Liver (tissue), 8 donors: ENCODE measurements at regions not wholly inside any gene's neighbourhood (a gene's known extent, or its start where the extent isn't known, plus 50 kb on each side); places are given as distances from the start of the nearest gene placed in this dataset.

ENCODE experiments used
- DNase-seq: peaks from one replicate; pipeline ENCODE4 v3.0.0-alpha.2; 2017; ENCODE audit warnings: low spot score
- H3K27ac ChIP-seq, 2 donors: one replicate each; pipeline ENCODE4 v1.7.0; 2013; ENCODE audit warnings: inconsistent platforms in 2 of 2, low read length in 2 of 2, control low read depth in 1 of 2, low read depth in 1 of 2, mild to moderate bottlenecking in 1 of 2
- H3K27me3 ChIP-seq, 4 donors: one replicate each; pipeline versions ENCODE4 v1.6.1 to v1.7.0; 2013; ENCODE audit warnings: low read length in 3 of 4, inconsistent platforms in 1 of 4, mild to moderate bottlenecking in 1 of 4, moderate library complexity in 1 of 4; ENCODE audit not compliant: control insufficient read depth in 4 of 4, insufficient read depth in 4 of 4
- H3K36me3 ChIP-seq, 4 donors: one replicate each; pipeline versions ENCODE4 v1.6.1 to v1.7.0; 2013; ENCODE audit warnings: low read length in 3 of 4, mild to moderate bottlenecking in 3 of 4, low read depth in 1 of 4, moderate library complexity in 1 of 4; ENCODE audit not compliant: control insufficient read depth in 4 of 4, insufficient read depth in 3 of 4
- H3K4me1 ChIP-seq, 4 donors: one replicate each; pipeline versions ENCODE4 v1.6.1 to v1.7.0; 2013; ENCODE audit warnings: low read length in 3 of 4, mild to moderate bottlenecking in 3 of 4, moderate library complexity in 1 of 4; ENCODE audit not compliant: control insufficient read depth in 4 of 4, insufficient read depth in 4 of 4
- H3K4me3 ChIP-seq, 3 donors: one replicate each; pipeline versions ENCODE4 v1.6.1 to v1.7.0; 2013; ENCODE audit warnings: low read length in 3 of 3, control low read depth in 1 of 3, low read depth in 1 of 3, mild to moderate bottlenecking in 1 of 3
- H3K9ac ChIP-seq, 2 donors: one replicate each; pipeline ENCODE4 v1.7.0; 2013; ENCODE audit warnings: low read length in 2 of 2, mild to moderate bottlenecking in 2 of 2, moderate library complexity in 2 of 2, control low read depth in 1 of 2, low read depth in 1 of 2
- H3K9me3 ChIP-seq, 4 donors: one replicate each; pipeline versions ENCODE4 v1.6.1 to v1.7.0; 2013; ENCODE audit warnings: low read length in 3 of 4; ENCODE audit not compliant: control insufficient read depth in 4 of 4
- ATF3 ChIP-seq: IDR thresholded peaks from 2 replicates; pipeline ENCODE4 v1.6.1; 2016; ENCODE audit warnings: antibody characterized with exemption
- EGR1 ChIP-seq, 2 donors: IDR thresholded peaks; 2 replicates each; pipeline ENCODE4 v1.6.1; 2016 to 2018; ENCODE audit warnings: antibody characterized with exemption in 2 of 2, low read depth in 2 of 2
- FOXA1 ChIP-seq: IDR thresholded peaks from 2 replicates; pipeline ENCODE4 v1.6.1; 2016; ENCODE audit warnings: antibody characterized with exemption
- FOXA2 ChIP-seq: IDR thresholded peaks from 2 replicates; pipeline ENCODE4 v1.6.1; 2016; ENCODE audit warnings: antibody characterized with exemption
- GABPA ChIP-seq, 2 donors: IDR thresholded peaks in 1 of 2; conservative IDR thresholded peaks in 1 of 2; 2 replicates each; pipeline ENCODE4 v1.6.1; 2016; ENCODE audit warnings: antibody characterized with exemption in 2 of 2, mild to moderate bottlenecking in 1 of 2, moderate library complexity in 1 of 2
- HNF4A ChIP-seq, 2 donors: conservative IDR thresholded peaks; 2 replicates each; pipeline ENCODE4 v1.6.1; 2016; ENCODE audit warnings: antibody characterized with exemption in 2 of 2, mild to moderate bottlenecking in 2 of 2
- HNF4G ChIP-seq: IDR thresholded peaks from 2 replicates; pipeline ENCODE4 v1.6.1; 2016; ENCODE audit warnings: antibody characterized with exemption
- JUND ChIP-seq, 2 donors: IDR thresholded peaks; 2 replicates each; pipeline ENCODE4 v1.6.1; 2016; ENCODE audit warnings: antibody characterized with exemption in 2 of 2
- NR2F2 ChIP-seq: IDR thresholded peaks from 2 replicates; pipeline ENCODE4 v1.6.1; 2016; ENCODE audit warnings: antibody characterized with exemption
- RAD21 ChIP-seq, 2 donors: IDR thresholded peaks; 2 replicates each; pipeline ENCODE4 v1.6.1; 2016; ENCODE audit warnings: antibody characterized with exemption in 2 of 2, mild to moderate bottlenecking in 2 of 2
- SP1 ChIP-seq: IDR thresholded peaks from 2 replicates; pipeline ENCODE4 v1.6.1; 2018; ENCODE audit warnings: antibody characterized with exemption, mild to moderate bottlenecking
- TAF1 ChIP-seq: conservative IDR thresholded peaks from 2 replicates; pipeline ENCODE4 v1.6.1; 2016; ENCODE audit warnings: antibody characterized with exemption, mild to moderate bottlenecking
- YY1 ChIP-seq: IDR thresholded peaks from 2 replicates; pipeline ENCODE4 v1.6.1; 2016; ENCODE audit warnings: antibody characterized with exemption, mild to moderate bottlenecking
- WGBS: extraction: QIAGEN DNeasy Blood & Tissue Kit; methylation state at CpG from one replicate; pipeline ENCODE4 v1.1.7; 2013; 5-methylcytosine and 5-hydroxymethylcytosine counted together
- TF ChIP-seq, protein P1 (sequence below): IDR thresholded peaks from 2 replicates; pipeline ENCODE4 v1.6.1; 2016; ENCODE audit warnings: antibody characterized with exemption, mild to moderate bottlenecking
- TF ChIP-seq, protein P2 (sequence below): IDR thresholded peaks from 2 replicates; pipeline ENCODE4 v1.6.1; 2016; ENCODE audit warnings: antibody characterized with exemption
- TF ChIP-seq, protein P3 (sequence below): fragments of 150-350 bp; IDR thresholded peaks from 2 replicates; pipeline ENCODE4 v1.5.1; 2017; ENCODE audit warnings: improper control_type of control experiment, low read depth, low read length; ENCODE audit not compliant: missing input control
- donor health status: healthy.
- donor health status: healthy.
- donor health status: healthy.
- donor health status: healthy.
- donor health status: healthy.

DNA sequence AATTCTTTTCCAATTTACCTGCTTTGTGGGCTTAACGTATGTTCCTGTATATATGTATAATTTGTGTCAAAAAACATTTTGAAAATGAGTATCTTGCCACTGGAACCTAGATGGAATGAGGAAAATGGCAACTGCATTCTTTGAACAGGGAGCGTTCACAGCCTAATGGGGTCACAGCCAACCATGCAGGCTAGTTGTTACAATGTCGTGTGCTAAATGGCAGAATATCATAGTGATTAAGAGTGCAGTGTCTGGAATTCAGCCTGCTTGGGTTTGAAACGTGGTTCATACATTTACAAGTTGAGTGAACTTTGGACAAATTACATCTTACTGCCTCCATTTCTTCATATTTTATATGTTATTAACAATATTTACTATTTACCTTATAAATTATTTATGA is 70.8 kb downstream of the PCDH7 start:
- no peak overlapping the region for H3K9ac ChIP-seq
- H3K36me3 ChIP-seq, result no peaks in the 10 kb centered on the region
- H3K9me3 ChIP-seq, result no peaks in the 10 kb centered on the region
- WGBS, result 69% methylated on average over 4 of the region's 4 CpGs
- H3K4me3 ChIP-seq, result no peak overlapping the region
- TF ChIP-seq HNF4A (conservative IDR thresholded peaks at IDR 0.05) (no peak), TAF1 (no peak), FOXA2 (no peak), ATF3 (no peak), GABPA (IDR thresholded peaks at IDR 0.05 in 1 of 2, conservative IDR thresholded peaks at IDR 0.05 in 1 of 2) (no peak)
- H3K27me3 ChIP-seq, result peaks cover 0 to 3% (median 0%) of the 10 kb centered on the region in 4 donors
- no peak overlapping the region for H3K27ac ChIP-seq
- no peak for DNase-seq
- no peaks in the 10 kb centered on the region for H3K4me1 ChIP-seq

DNA sequence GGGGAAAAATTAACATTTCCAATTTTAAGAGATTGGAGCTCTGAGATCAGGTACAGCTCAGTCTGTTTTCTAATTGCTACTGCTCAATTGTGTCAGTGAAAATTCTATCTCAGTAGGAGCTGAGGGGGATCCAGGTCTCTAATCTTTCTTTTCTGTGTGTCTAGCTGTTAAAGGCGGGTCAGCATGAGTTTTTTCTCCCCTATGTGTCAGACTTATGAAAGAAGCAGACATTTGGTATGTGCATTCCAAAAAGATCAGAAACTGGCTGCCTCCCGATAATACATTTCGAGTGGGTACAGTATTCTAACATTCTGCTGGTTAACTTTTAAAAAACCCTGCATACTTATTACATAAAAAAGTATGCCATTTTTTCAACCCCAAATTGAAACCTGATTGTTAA is 72.4 kb downstream of the PCDH7 start:
- Histone ChIP-seq H3K27ac (no peak overlapping the region), H3K9me3 (no peaks in the 10 kb centered on the region), H3K4me1 (no peaks in the 10 kb centered on the region), H3K27me3 (no peaks in the 10 kb centered on the region), H3K4me3 (no peak overlapping the region), H3K9ac (no peak overlapping the region), H3K36me3 (no peaks in the 10 kb centered on the region)
- no peak for DNase-seq
- no peak for TF ChIP-seq NR2F2
- TF ChIP-seq, protein P1, sequence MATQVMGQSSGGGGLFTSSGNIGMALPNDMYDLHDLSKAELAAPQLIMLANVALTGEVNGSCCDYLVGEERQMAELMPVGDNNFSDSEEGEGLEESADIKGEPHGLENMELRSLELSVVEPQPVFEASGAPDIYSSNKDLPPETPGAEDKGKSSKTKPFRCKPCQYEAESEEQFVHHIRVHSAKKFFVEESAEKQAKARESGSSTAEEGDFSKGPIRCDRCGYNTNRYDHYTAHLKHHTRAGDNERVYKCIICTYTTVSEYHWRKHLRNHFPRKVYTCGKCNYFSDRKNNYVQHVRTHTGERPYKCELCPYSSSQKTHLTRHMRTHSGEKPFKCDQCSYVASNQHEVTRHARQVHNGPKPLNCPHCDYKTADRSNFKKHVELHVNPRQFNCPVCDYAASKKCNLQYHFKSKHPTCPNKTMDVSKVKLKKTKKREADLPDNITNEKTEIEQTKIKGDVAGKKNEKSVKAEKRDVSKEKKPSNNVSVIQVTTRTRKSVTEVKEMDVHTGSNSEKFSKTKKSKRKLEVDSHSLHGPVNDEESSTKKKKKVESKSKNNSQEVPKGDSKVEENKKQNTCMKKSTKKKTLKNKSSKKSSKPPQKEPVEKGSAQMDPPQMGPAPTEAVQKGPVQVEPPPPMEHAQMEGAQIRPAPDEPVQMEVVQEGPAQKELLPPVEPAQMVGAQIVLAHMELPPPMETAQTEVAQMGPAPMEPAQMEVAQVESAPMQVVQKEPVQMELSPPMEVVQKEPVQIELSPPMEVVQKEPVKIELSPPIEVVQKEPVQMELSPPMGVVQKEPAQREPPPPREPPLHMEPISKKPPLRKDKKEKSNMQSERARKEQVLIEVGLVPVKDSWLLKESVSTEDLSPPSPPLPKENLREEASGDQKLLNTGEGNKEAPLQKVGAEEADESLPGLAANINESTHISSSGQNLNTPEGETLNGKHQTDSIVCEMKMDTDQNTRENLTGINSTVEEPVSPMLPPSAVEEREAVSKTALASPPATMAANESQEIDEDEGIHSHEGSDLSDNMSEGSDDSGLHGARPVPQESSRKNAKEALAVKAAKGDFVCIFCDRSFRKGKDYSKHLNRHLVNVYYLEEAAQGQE, result no peak
- no peak for TF ChIP-seq YY1
- TF ChIP-seq EGR1 (IDR thresholded peaks at IDR 0.05; ENCODE audit: low read depth in 2 of 2), result no peak
- no peak for TF ChIP-seq FOXA1
- TF ChIP-seq, protein P2, sequence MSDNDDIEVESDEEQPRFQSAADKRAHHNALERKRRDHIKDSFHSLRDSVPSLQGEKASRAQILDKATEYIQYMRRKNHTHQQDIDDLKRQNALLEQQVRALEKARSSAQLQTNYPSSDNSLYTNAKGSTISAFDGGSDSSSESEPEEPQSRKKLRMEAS, result no peak
- TF ChIP-seq HNF4G, result no peak
- no peak for TF ChIP-seq ATF3
- TF ChIP-seq FOXA2, result no peak
- no peak for TF ChIP-seq RAD21 (IDR thresholded peaks at IDR 0.05)
- no peak for TF ChIP-seq SP1
- no peak for TF ChIP-seq HNF4A (conservative IDR thresholded peaks at IDR 0.05)
- WGBS, result 68% methylated on average over 3 of the region's 3 CpGs

GRCh38 chr4:30801876-30802275 is 81.7 kb downstream of the PCDH7 start:
- WGBS, result 68% methylated on average over 2 of the region's 2 CpGs
- no peak overlapping the region for H3K9ac ChIP-seq
- H3K4me3 ChIP-seq, result no peak overlapping the region
- no peaks in the 10 kb centered on the region for H3K27me3 ChIP-seq
- H3K9me3 ChIP-seq, result peaks cover 0 to 2% (median 0%) of the 10 kb centered on the region in 4 donors
- no peaks in the 10 kb centered on the region for H3K4me1 ChIP-seq
- no peak overlapping the region for H3K27ac ChIP-seq
- no peak for DNase-seq
- no peaks in the 10 kb centered on the region for H3K36me3 ChIP-seq
- TF ChIP-seq TAF1 (no peak), GABPA (IDR thresholded peaks at IDR 0.05 in 1 of 2, conservative IDR thresholded peaks at IDR 0.05 in 1 of 2) (no peak), JUND (IDR thresholded peaks at IDR 0.05) (no peak), HNF4G (no peak), ATF3 (no peak), FOXA2 (no peak), EGR1 (IDR thresholded peaks at IDR 0.05; ENCODE audit: low read depth in 2 of 2) (no peak), HNF4A (conservative IDR thresholded peaks at IDR 0.05) (no peak), SP1 (no peak), FOXA1 (no peak), RAD21 (IDR thresholded peaks at IDR 0.05) (no peak)
- TF ChIP-seq, protein P1, result no peak
- TF ChIP-seq, protein P3, sequence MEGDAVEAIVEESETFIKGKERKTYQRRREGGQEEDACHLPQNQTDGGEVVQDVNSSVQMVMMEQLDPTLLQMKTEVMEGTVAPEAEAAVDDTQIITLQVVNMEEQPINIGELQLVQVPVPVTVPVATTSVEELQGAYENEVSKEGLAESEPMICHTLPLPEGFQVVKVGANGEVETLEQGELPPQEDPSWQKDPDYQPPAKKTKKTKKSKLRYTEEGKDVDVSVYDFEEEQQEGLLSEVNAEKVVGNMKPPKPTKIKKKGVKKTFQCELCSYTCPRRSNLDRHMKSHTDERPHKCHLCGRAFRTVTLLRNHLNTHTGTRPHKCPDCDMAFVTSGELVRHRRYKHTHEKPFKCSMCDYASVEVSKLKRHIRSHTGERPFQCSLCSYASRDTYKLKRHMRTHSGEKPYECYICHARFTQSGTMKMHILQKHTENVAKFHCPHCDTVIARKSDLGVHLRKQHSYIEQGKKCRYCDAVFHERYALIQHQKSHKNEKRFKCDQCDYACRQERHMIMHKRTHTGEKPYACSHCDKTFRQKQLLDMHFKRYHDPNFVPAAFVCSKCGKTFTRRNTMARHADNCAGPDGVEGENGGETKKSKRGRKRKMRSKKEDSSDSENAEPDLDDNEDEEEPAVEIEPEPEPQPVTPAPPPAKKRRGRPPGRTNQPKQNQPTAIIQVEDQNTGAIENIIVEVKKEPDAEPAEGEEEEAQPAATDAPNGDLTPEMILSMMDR, result no peak
- TF ChIP-seq, protein P2, result no peak
